ENCODE measurements at regions not wholly inside any gene's neighbourhood (a gene's known extent, or its start where the extent isn't known, plus 50 kb on each side); places are given as distances from the start of the nearest gene placed in this dataset.
"Not testable (repeated sequence)": the region's sequence is repeated elsewhere in the genome, so short reads cannot be mapped to it uniquely, and the experiment has no call there.

DNA sequence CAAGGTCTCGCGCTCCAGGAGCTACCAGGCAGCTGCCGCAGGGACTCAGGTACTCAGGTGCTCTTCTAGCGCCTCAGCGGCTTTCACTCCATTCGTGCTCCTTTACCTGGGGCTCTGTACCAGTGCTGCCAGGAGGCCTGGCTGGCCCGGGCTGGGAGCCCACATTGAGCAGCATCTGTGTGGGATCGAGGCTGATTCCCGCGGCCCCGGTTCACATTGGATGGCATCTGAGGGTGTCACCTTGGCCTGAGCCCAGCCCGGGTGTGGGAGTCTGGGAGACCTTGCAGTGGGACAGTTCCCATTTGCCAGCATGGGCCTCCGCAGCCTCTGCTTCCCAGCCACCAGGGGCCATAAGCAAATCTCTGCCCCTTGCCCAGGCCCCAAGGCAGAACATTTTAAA lies 96.9 kb downstream of the NPIPB11 start:
- RAD21 ChIA-PET (ENCODE audit: unreplicated experiment); H3K27me3 ChIP-seq (replicated peaks in 1 of 2; ENCODE audit: control insufficient read depth in 2 of 2, insufficient read depth in 2 of 2, low read length in 1 of 2); H3K4me2 ChIP-seq (ENCODE audit: control insufficient read depth, insufficient read depth); CTCF ChIA-PET; FAIRE-seq; ATAC-seq; H3K4me3 ChIP-seq; POLR2A ChIA-PET; H3K4me1 ChIP-seq (ENCODE audit: control insufficient read depth, insufficient read depth, low read length); DNase-seq (ENCODE audit: low read depth, low spot score); H3K27ac ChIP-seq (ENCODE audit: control insufficient read depth, insufficient read depth); H2AFZ ChIP-seq (ENCODE audit: control insufficient read depth, low read depth, low read length); H3K9ac ChIP-seq (ENCODE audit: control insufficient read depth, insufficient read depth, low read length); in situ Hi-C loops (cut with MboI); H3K36me3 ChIP-seq (ENCODE audit: control insufficient read depth in 2 of 2, insufficient read depth in 2 of 2, low read length in 1 of 2); H4K20me1 ChIP-seq (ENCODE audit: control insufficient read depth, insufficient read depth); SMC1A ChIA-PET (ENCODE audit: uncharacterized antibody, unreplicated experiment); H3K9me3 ChIP-seq (replicated peaks; ENCODE audit: control insufficient read depth, insufficient read depth, low read length); BruUV-seq (replicated peaks); intact Hi-C loops (cut with micrococcal nuclease; ENCODE audit: unreplicated experiment); H3K79me2 ChIP-seq (ENCODE audit: control insufficient read depth, insufficient read depth, low read length): not testable (repeated sequence)
- WGBS (ENCODE audit: insufficient coverage, insufficient replicate concordance, low lambda C conversion rate, missing lambda C conversion rate), result 81% methylated on average over 13 of the region's 13 CpGs

DNA sequence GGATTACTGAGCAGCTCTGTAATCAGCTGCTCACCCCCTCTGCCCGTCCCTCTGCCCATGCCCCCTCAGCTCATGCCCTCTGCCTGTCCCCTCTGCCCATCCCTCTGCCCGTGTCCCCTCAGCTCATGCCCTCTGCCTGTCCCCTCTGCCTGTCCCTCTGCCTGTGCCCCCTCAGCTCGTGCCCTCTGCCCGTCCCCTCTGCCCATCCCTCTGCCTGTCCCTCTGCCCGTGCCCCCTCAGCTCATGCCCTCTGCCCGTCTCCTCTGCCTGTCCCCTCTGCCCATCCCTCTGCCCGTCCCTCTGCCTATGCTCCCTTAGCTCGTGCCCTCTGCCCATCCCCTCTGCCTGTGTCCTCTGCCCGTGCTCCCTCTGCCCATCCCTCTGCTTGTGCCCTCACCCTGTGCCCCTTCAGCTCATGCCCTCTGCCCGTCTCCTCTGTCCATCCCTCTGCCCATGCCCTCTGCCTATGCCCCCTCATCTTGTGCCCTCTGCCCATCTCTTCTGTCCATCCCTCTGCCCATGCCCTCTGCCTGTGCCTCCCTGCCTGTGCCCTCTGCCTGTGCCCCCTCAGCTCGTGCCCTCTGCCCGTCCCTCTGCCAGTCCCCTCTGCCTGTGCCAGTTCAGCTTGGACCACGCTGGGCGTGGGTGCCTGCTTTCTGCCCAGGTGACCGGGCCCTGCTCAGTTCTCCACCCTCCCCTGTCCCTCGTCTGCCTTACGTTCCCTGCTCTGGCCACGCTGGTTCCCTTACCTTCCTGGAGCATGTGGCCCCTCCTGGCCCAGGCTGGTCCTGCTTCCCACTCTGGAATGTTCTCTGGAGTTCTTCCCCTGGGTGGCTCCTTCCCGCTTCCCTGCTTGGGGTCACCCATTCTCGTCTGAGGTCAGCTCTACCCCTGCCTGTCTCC lies 97.6 kb downstream of the NPIPB11 start:
- intact Hi-C loops (cut with micrococcal nuclease; ENCODE audit: unreplicated experiment), result no loop called here
- no peaks in the 10 kb centered on the region for H3K79me2 ChIP-seq (ENCODE audit: control insufficient read depth, insufficient read depth, low read length)
- BruUV-seq (replicated peaks), result no TSS peak
- no peak overlapping the region for H2AFZ ChIP-seq (ENCODE audit: control insufficient read depth, low read depth, low read length)
- no peak for ATAC-seq
- no peaks in the 10 kb centered on the region for H4K20me1 ChIP-seq (ENCODE audit: control insufficient read depth, insufficient read depth)
- TF ChIP-seq IKZF1 (conservative IDR thresholded peaks at IDR 0.05) (no peak), CREB1 (IDR thresholded peaks at IDR 0.05; ENCODE audit: low read depth) (no peak), HDAC2 (IDR thresholded peaks at IDR 0.05) (no peak), FOS (IDR thresholded peaks at IDR 0.05; ENCODE audit: borderline replicate concordance, extremely low read depth, insufficient read length) (no peak), NR2F1 (conservative IDR thresholded peaks at IDR 0.05) (no peak), MEF2A (IDR thresholded peaks at IDR 0.05; ENCODE audit: insufficient read depth, low read depth, low read length) (no peak), ATF7 (IDR thresholded peaks at IDR 0.05; ENCODE audit: low read depth) (no peak), POLR2A (IDR thresholded peaks at IDR 0.05; ENCODE audit: low read depth, low read length) (no peak), SREBF1 (IDR thresholded peaks at IDR 0.05; ENCODE audit: low read length) (no peak), MTA3 (IDR thresholded peaks at IDR 0.05; ENCODE audit: borderline replicate concordance, low read length) (no peak), STAT1 (conservative IDR thresholded peaks at IDR 0.05) (no peak), RUNX3 (IDR thresholded peaks at IDR 0.05; ENCODE audit: low read length) (no peak), EP300 (IDR thresholded peaks at IDR 0.05; ENCODE audit: borderline replicate concordance in 1 of 2, control insufficient read depth in 1 of 2, low read depth in 2 of 2, low read length in 2 of 2) (no peak)
- TF ChIP-seq, protein P1, sequence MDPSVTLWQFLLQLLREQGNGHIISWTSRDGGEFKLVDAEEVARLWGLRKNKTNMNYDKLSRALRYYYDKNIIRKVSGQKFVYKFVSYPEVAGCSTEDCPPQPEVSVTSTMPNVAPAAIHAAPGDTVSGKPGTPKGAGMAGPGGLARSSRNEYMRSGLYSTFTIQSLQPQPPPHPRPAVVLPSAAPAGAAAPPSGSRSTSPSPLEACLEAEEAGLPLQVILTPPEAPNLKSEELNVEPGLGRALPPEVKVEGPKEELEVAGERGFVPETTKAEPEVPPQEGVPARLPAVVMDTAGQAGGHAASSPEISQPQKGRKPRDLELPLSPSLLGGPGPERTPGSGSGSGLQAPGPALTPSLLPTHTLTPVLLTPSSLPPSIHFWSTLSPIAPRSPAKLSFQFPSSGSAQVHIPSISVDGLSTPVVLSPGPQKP (IDR thresholded peaks at IDR 0.05; ENCODE audit: low read depth, low read length), result no peak
- TF ChIP-seq, protein P2, sequence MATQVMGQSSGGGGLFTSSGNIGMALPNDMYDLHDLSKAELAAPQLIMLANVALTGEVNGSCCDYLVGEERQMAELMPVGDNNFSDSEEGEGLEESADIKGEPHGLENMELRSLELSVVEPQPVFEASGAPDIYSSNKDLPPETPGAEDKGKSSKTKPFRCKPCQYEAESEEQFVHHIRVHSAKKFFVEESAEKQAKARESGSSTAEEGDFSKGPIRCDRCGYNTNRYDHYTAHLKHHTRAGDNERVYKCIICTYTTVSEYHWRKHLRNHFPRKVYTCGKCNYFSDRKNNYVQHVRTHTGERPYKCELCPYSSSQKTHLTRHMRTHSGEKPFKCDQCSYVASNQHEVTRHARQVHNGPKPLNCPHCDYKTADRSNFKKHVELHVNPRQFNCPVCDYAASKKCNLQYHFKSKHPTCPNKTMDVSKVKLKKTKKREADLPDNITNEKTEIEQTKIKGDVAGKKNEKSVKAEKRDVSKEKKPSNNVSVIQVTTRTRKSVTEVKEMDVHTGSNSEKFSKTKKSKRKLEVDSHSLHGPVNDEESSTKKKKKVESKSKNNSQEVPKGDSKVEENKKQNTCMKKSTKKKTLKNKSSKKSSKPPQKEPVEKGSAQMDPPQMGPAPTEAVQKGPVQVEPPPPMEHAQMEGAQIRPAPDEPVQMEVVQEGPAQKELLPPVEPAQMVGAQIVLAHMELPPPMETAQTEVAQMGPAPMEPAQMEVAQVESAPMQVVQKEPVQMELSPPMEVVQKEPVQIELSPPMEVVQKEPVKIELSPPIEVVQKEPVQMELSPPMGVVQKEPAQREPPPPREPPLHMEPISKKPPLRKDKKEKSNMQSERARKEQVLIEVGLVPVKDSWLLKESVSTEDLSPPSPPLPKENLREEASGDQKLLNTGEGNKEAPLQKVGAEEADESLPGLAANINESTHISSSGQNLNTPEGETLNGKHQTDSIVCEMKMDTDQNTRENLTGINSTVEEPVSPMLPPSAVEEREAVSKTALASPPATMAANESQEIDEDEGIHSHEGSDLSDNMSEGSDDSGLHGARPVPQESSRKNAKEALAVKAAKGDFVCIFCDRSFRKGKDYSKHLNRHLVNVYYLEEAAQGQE (IDR thresholded peaks at IDR 0.05; ENCODE audit: low read depth, low read length), result no peak
- no peaks in the 10 kb centered on the region for H3K27me3 ChIP-seq (replicated peaks in 1 of 2; ENCODE audit: control insufficient read depth in 2 of 2, insufficient read depth in 2 of 2, low read length in 1 of 2)
- no peak overlapping the region for H3K4me2 ChIP-seq (ENCODE audit: control insufficient read depth, insufficient read depth)
- ChIA-PET POLR2A (no interaction called here), CTCF (no interaction called here), RAD21 (ENCODE audit: unreplicated experiment) (no interaction called here), SMC1A (ENCODE audit: uncharacterized antibody, unreplicated experiment) (no interaction called here)
- H3K27ac ChIP-seq (ENCODE audit: control insufficient read depth, insufficient read depth), result no peak overlapping the region
- DNase-seq (ENCODE audit: low read depth, low spot score), result no peak
- in situ Hi-C loops (cut with MboI), result no loop called here
- WGBS (ENCODE audit: insufficient coverage, insufficient replicate concordance, low lambda C conversion rate, missing lambda C conversion rate), result 17% methylated on average over 19 of the region's 20 CpGs
- no peaks in the 10 kb centered on the region for H3K4me1 ChIP-seq (ENCODE audit: control insufficient read depth, insufficient read depth, low read length)
- H3K4me3 ChIP-seq, result no peak overlapping the region
- no peaks in the 10 kb centered on the region for H3K9me3 ChIP-seq (replicated peaks; ENCODE audit: control insufficient read depth, insufficient read depth, low read length)
- no peak for FAIRE-seq
- H3K36me3 ChIP-seq (ENCODE audit: control insufficient read depth in 2 of 2, insufficient read depth in 2 of 2, low read length in 1 of 2), result no peaks in the 10 kb centered on the region
- H3K9ac ChIP-seq (ENCODE audit: control insufficient read depth, insufficient read depth, low read length), result no peak overlapping the region

Data from GM12878 (cell line).